GM21529 (cell line): ENCODE measurements at regions not wholly inside any gene's neighbourhood (a gene's known extent, or its start where the extent isn't known, plus 50 kb on each side); places are given as distances from the start of the nearest gene placed in this dataset.
"Not testable (repeated sequence)": the region's sequence is repeated elsewhere in the genome, so short reads cannot be mapped to it uniquely, and the experiment has no call there.

ENCODE experiments used
- ATAC-seq: cut with Tn5 transposase; IDR thresholded peaks from one replicate; pipeline ENCODE4 v1.9.1; 2021; ENCODE audit not compliant: unreplicated experiment

DNA sequence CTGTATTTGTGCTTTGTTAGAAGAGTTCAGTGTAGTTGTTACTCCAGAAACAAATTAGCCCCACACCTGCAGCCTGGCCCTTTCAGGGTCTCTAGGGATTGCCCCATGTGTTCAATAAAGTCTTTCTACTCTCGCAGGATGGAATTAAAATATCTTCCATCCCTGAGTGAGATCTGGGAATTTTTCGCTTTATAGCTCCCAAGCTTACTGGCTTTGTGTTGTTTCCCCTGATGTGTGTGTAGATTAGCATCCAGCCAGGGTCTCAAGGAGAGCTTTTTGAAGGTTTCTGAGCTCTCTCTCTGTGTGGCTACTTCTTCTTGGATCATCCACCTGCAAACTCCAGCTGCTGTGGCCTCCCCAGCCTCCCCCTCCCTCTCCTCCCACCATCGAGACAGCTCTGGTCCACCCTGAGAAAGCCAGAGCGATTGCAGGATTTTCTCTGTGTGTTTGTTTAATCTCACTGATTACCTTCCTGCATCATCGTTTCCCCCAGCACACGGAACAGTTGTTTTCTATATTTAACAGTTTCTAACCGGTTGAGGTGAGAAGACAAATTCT is 553.5 kb downstream of the TBC1D22A start:
- ATAC-seq = no peak

GRCh38 chr22:47310601-47311000 is 548.2 kb downstream of the TBC1D22A start:
- no peak for ATAC-seq

DNA sequence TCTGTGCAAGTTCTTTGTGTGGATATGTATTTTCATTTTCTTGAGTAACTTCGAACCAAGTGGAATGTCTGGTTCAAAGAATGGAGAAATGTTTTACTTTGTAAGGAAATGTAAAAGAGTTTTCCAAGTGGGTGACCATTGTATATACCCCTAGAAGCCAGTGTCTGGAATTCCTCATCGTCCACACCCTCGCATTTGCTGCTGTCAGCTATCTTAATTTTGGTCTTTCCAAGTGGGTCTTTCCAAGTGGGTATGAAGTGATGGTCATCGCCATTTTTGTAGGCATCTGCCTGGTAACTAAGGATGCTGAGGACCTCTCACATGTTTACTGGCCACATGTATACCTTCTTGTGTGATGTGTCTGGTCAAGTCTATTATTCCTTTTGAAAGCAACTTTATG is 547.5 kb downstream of the TBC1D22A start:
- no peak for ATAC-seq

DNA sequence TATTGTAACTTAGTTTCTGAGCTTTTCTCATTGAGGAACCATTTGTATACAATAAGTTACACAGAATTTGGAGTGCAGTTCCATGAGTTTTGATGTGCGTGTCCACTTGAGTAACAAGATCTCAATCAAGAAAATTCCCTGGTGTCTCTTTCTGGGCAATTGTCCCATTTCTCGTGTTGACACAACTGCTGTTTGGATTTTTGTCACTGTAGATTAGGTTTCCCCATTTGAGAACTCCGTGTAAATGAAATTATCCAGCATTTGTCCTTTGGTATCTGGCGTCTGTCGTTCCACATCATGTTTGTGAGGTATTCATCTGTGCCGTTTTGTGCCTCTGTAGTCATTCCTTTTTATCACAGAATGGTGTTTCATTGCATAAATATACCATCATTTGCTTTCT is 547.0 kb downstream of the TBC1D22A start:
- ATAC-seq = no peak

GRCh38 chr22:47308886-47309285 is 546.4 kb downstream of the TBC1D22A start:
- no peak for ATAC-seq

- ATAC-seq = no peak
Observed at GRCh38 chr22:47307822-47308221, 545.4 kb downstream of the TBC1D22A start.

DNA sequence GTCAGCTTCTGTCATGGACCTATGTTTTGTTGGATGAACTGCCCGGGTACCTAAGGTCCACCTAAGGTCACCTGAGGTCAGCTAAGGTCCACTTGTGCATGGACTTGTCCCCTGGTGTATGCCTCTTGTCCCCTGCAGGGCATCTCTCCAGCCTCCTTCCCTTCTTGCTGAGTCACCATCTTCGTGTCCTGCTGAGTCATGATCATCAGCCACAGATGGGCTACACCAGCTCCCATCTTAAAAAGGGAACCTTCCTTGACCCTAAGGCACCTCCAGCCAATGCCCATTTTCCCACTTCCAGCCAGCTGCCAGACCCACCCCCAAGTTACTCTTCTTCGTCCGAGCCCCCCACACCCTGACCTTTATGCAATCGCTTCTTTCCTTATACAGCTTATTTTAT is 544.9 kb downstream of the TBC1D22A start:
- no peak for ATAC-seq

GRCh38 chr22:47304854-47305253 is 542.4 kb downstream of the TBC1D22A start:
- ATAC-seq = no peak

GRCh38 chr22:47304191-47304831 is 541.9 kb downstream of the TBC1D22A start:
- ATAC-seq = no peak

DNA sequence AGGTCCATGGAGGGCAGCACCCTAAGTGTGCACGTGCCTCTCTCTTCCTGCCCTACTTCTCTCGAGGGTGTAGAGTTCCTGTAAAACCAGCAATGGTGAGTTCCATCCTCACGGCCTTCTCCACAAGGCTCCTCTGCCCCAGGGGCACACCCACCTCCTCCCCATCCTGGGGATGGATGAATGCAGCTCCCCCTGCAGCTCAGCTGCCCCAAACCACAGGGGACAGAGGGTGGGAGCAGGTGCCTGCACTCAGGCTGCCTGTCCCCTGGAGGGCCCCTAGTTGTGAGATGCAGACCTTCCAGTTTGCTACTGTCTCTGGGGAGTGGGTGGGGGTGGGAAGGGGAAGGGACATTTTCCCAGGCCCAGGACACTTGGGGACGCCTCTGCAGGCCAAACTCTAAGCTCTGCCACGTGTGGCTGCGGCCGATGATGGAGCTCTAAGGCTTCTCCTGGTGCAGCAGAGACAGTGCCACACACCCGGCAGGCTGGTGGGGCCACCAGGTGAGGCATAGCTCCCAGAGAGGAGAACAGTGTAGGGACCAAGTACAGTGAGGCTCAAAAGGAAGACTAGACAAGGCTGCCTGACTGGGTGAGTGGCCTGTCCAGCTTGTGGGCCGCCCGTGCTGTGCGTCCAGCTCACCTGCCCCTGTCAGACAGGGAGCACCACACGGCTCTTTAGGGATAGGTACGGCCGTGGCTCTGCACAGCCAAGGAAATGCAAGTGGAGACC is 540.9 kb downstream of the TBC1D22A start:
- no peak for ATAC-seq

DNA sequence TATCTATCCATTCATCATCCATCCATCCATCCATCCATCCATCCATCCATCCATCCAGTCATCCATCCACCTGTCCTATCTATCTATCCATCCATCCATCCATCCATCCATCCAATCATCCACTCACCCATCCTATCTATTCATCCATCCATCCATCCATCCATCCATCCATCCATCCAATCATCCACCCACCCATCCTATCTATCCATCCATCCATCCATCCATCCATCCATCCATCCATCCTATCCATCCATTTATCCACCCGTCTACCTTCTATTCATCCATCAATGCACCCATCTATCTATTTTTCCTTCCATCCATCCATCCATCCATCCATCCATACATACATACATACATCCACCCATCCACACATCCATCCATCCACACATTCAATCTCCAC is 540.1 kb downstream of the TBC1D22A start:
- not testable (repeated sequence) for ATAC-seq

DNA sequence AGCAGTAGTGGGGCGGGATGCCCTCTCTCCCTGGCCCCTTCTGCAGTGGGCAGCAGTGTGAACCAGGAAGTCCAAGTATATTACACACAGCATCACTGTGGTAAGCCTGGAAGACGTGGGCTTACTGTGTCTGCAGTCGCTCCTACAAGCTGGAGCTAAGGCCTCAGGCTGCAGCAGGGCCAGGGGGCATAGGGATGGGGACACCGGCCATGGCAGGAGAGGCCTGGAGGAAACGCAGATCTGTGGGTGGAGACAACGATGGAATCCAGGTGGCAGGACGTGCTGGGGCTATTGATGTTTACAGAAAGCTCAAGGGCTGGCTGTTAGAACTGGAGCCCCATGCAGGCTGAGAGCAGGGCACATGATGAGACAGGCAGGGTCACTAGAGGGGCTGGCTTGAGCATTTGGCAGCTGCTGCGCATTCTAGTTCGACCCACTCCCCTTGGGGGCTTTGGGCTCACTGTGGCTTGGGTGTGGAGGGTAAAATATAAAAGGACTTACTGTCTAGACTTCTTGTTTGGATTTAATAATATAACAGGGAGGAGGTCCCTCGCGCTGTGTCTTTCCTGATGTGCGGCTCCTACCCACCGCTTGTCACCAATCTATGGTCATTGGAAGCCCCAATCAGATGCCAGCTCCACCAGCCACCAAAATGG is 539.5 kb downstream of the TBC1D22A start:
- ATAC-seq = no peak

- ATAC-seq = no peak
Observed at GRCh38 chr22:47300698-47301405, 538.4 kb downstream of the TBC1D22A start.

- ATAC-seq = no peak
Observed at GRCh38 chr22:47299863-47300697, 537.6 kb downstream of the TBC1D22A start.

DNA sequence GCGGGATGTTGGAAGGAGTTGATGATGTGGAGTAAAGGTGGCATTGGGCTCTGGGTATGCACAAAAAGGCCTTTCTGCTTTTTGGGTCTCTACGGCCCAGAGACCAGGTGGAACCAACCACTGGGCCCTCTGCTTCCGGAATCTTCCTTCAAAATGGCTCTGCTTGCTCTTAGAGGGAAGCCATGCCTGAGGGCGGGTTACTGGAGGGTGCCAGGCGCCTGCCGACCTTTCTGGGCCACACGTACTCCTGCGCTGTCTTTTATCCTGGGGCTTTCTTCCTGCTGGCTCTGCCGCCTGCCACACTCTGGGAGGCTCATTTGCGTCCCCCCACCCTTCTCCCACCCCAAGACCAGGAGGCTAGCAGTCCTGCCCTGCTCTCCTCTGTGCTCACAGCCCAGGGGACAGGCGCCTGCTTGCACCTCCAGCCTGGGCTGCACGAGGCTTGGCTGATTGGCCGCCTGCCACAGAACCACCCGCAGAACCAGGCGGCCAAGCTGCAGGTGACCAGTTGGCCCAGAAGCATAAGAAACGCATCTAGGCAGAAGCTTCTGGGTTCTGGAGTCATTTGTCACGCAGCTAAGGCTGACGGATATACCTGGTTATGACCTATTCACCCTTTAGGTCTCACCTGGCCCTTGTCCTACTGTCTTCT is 536.9 kb downstream of the TBC1D22A start:
- no peak for ATAC-seq

GRCh38 chr22:47298017-47298785 is 535.8 kb downstream of the TBC1D22A start:
- ATAC-seq = no peak

DNA sequence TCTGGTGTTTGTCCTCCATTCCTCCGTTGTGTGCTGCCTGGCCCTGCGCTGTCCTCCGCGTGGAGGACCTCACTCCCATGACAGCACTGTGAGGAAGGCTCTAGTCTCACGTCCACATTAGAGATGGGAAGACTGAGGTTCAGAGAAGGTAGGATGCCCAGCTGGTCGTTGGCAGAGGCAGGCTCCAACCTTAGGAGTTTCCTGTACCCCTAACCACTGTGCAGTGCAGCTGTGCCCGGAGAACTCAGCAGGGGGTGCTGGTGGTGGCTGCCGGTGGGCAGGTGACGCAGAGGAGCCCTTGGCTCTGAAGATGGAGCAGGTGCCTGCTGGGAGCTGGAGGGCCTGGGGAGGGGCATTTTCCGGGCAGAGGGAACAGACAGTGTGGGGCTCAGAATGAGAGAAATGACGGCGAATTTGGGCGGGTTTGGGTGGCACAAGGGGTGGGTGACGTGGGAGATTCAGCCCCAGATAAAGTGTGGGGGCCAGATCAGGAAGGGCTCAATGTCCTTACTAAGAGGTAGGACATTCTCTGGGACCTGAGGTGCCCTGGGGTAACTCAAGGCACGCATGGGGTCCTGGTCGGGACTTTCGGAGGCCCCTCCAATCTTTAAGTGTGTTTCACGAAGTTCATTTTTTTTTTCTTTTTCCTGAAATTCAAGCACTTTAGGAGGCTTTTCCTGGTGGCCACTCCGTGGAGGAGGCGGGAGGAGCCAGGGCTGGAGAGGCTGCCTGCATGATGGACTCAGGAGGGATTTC is 535.0 kb downstream of the TBC1D22A start:
- ATAC-seq = no peak
